H9 (cell line): ENCODE measurements at regions not wholly inside any gene's neighbourhood (a gene's known extent, or its start where the extent isn't known, plus 50 kb on each side); places are given as distances from the start of the nearest gene placed in this dataset.

Experiments
- DNase-seq: peaks from one replicate; pipeline ENCODE4 v3.0.0-alpha.2; 2017
- H2AFZ ChIP-seq: one replicate; pipeline ENCODE4 v1.6.1; 2013; ENCODE audit warnings: mild to moderate bottlenecking, low read length, control low read depth, moderate library complexity
- H2AK5ac ChIP-seq: 2 replicates; pipeline ENCODE4 v1.6.1; 2013; ENCODE audit warnings: low read length, control low read depth, mixed read lengths; ENCODE audit not compliant: insufficient read length
- H2BK120ac ChIP-seq: one replicate; pipeline ENCODE4 v1.6.1; 2013; ENCODE audit warnings: low read depth, mild to moderate bottlenecking, low read length, control low read depth, inconsistent platforms; ENCODE audit not compliant: poor library complexity, severe bottlenecking
- H2BK12ac ChIP-seq: 2 replicates; pipeline ENCODE4 v1.6.1; 2013; ENCODE audit warnings: low read length, control low read depth, mixed read lengths, low read depth; ENCODE audit not compliant: insufficient read length
- H2BK15ac ChIP-seq: 2 replicates; pipeline ENCODE4 v1.6.1; 2013; ENCODE audit warnings: low read depth, low read length, control low read depth
- H2BK20ac ChIP-seq: one replicate; pipeline ENCODE4 v1.6.1; 2013; ENCODE audit warnings: low read depth, mild to moderate bottlenecking, low read length, control low read depth, inconsistent platforms; ENCODE audit not compliant: poor library complexity, severe bottlenecking
- H2BK5ac ChIP-seq: 2 replicates; pipeline ENCODE4 v1.6.1; 2013; ENCODE audit warnings: low read length, control low read depth, mixed read lengths; ENCODE audit not compliant: insufficient read length
- H3K14ac ChIP-seq: 2 replicates; pipeline ENCODE4 v1.6.1; 2013; ENCODE audit warnings: low read length, control low read depth; ENCODE audit not compliant: insufficient read depth
- H3K18ac ChIP-seq: 2 replicates; pipeline ENCODE4 v1.6.1; 2013; ENCODE audit warnings: low read depth, mild to moderate bottlenecking, mixed read lengths, low read length, control low read depth; ENCODE audit not compliant: insufficient read length
- H3K23ac ChIP-seq: 2 replicates; pipeline ENCODE4 v1.6.1; 2013; ENCODE audit warnings: low read length, control low read depth, mixed read lengths, low read depth; ENCODE audit not compliant: insufficient read length
- H3K23me2 ChIP-seq: 2 replicates; pipeline ENCODE4 v1.6.1; 2013; ENCODE audit warnings: low read depth, mild to moderate bottlenecking, mixed read lengths, low read length, control low read depth; ENCODE audit not compliant: insufficient read length, poor library complexity, severe bottlenecking
- H3K27ac ChIP-seq: 2 replicates; pipeline ENCODE4 v1.5.1; 2013; ENCODE audit warnings: low read length, control low read depth, mixed read lengths, low read depth; ENCODE audit not compliant: insufficient read length
- H3K27me3 ChIP-seq: 2 replicates; pipeline ENCODE4 v1.6.1; 2013; ENCODE audit warnings: low read length, control low read depth, inconsistent platforms; ENCODE audit not compliant: insufficient read depth
- H3K4ac ChIP-seq: 2 replicates; pipeline ENCODE4 v1.6.1; 2013; ENCODE audit warnings: low read depth, mild to moderate bottlenecking, control low read depth, inconsistent platforms, low read length, moderate library complexity
- H3K4me1 ChIP-seq: 2 replicates; pipeline ENCODE4 v1.6.1; 2013; ENCODE audit warnings: low read length, control low read depth, inconsistent platforms; ENCODE audit not compliant: insufficient read depth
- H3K4me2 ChIP-seq: 2 replicates; pipeline ENCODE4 v1.6.1; 2013; ENCODE audit warnings: low read length, control low read depth, mixed read lengths; ENCODE audit not compliant: insufficient read length, insufficient read depth
- H3K56ac ChIP-seq: 2 replicates; pipeline ENCODE4 v1.6.1; 2013; ENCODE audit warnings: low read depth, mild to moderate bottlenecking, mixed read lengths, low read length, control low read depth; ENCODE audit not compliant: insufficient read length
- H3K79me1 ChIP-seq: 2 replicates; pipeline ENCODE4 v1.6.1; 2013; ENCODE audit warnings: low read depth, mild to moderate bottlenecking, moderate library complexity, low read length, control low read depth, inconsistent platforms; ENCODE audit not compliant: insufficient read depth, poor library complexity, severe bottlenecking
- H3K79me2 ChIP-seq: 2 replicates; pipeline ENCODE4 v1.6.1; 2013; ENCODE audit warnings: low read length, control low read depth, inconsistent platforms; ENCODE audit not compliant: insufficient read depth
- H3K9ac ChIP-seq: 2 replicates; pipeline ENCODE4 v1.6.1; 2013; ENCODE audit warnings: low read length, control low read depth, mixed read lengths; ENCODE audit not compliant: insufficient read length; ENCODE audit errors: extremely low read depth
- H3K9me3 ChIP-seq: one replicate; pipeline ENCODE4 v1.6.1; 2013; ENCODE audit warnings: low read depth, low read length, inconsistent platforms; ENCODE audit not compliant: control insufficient read depth
- H3T11ph ChIP-seq: one replicate; pipeline ENCODE4 v1.6.1; 2013; ENCODE audit warnings: mild to moderate bottlenecking, low read length, control low read depth, inconsistent platforms
- H4K20me1 ChIP-seq: one replicate; pipeline ENCODE4 v1.6.1; 2013; ENCODE audit not compliant: control insufficient read depth, insufficient read length, insufficient read depth
- H4K5ac ChIP-seq: 2 replicates; pipeline ENCODE4 v1.6.1; 2013; ENCODE audit warnings: low read depth, mild to moderate bottlenecking, mixed read lengths, low read length, control low read depth; ENCODE audit not compliant: insufficient read length
- H4K8ac ChIP-seq: replicated peaks from 2 replicates; pipeline ENCODE4 v1.6.1; 2013; ENCODE audit warnings: low read length, control low read depth, mixed read lengths, low read depth; ENCODE audit not compliant: insufficient read length
- H4K91ac ChIP-seq: 2 replicates; pipeline ENCODE4 v1.6.1; 2013; ENCODE audit warnings: low read depth, mild to moderate bottlenecking, moderate library complexity, mixed read lengths, low read length, control low read depth; ENCODE audit not compliant: insufficient read length
- H3K27ac Mint-ChIP-seq, 3 experiments: 2 replicates in 2 of 3; 3 replicates in 1 of 3; pipeline ENCODE4 v1.8.0; 2020 to 2021; ENCODE audit warnings: mixed read lengths in 3 of 3, mild to moderate bottlenecking in 1 of 3, moderate library complexity in 1 of 3
- H3K27me3 Mint-ChIP-seq: 2 replicates; pipeline ENCODE4 v1.8.0; 2021; ENCODE audit warnings: low read depth, mild to moderate bottlenecking, moderate library complexity, mixed read lengths
- H3K36me3 Mint-ChIP-seq, 3 experiments: 2 replicates in 2 of 3; 3 replicates in 1 of 3; pipeline ENCODE4 v1.8.0; 2020 to 2021; ENCODE audit warnings: low read depth in 3 of 3, mixed read lengths in 3 of 3; ENCODE audit not compliant: insufficient read depth in 1 of 3
- H3K4me1 Mint-ChIP-seq, 2 experiments: 2 replicates each; pipeline ENCODE4 v1.8.0; 2020; ENCODE audit warnings: mixed read lengths in 2 of 2
- H3K4me3 Mint-ChIP-seq, 2 experiments: 2 replicates in 1 of 2; 3 replicates in 1 of 2; pipeline ENCODE4 v1.8.0; 2020 to 2021; ENCODE audit warnings: mild to moderate bottlenecking in 2 of 2, mixed read lengths in 2 of 2, moderate library complexity in 1 of 2
- H3K9me3 Mint-ChIP-seq, 2 experiments: 2 replicates in 1 of 2; 3 replicates in 1 of 2; pipeline ENCODE4 v1.8.0; 2020; ENCODE audit warnings: mild to moderate bottlenecking in 2 of 2, mixed read lengths in 2 of 2, moderate library complexity in 1 of 2
- WGBS: extraction: QIAGEN DNeasy Blood & Tissue Kit; methylation state at CpG from one replicate; pipeline ENCODE4 v1.1.7; 2013; ENCODE audit warnings: missing lambda C conversion rate, low lambda C conversion rate, mixed read lengths; ENCODE audit not compliant: insufficient read length; ENCODE audit errors: extremely low coverage; 5-methylcytosine and 5-hydroxymethylcytosine counted together
- TF ChIP-seq, protein P1 (sequence below): fragments of 200-600 bp; sonication (generic); conservative IDR thresholded peaks from 3 replicates; pipeline ENCODE4 v1.8.0; 2021; ENCODE audit warnings: antibody characterized with exemption, mild to moderate bottlenecking

DNA sequence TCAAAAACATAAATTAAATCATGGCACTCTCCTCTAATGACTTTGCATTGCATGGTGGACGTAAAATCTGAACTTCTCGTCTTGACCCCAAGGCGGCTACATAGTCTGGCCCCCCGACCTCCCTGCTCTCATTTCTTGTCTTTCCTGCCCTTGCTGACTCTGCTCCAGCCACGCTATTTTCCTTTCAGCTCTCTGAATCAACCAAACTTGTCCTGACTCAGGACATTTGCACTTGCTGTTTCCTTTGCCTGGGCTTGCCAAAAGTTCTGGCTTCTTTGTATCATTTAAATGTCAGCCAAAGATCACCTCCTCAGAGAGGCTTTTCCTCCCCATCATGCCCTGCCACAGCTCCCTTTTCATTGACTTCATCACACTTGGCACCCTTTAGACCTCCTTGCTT lies 107.7 kb upstream of the NFE2L3 start:
- Mint-ChIP-seq H3K4me1 (peaks cover 6 to 11% of the 10 kb centered on the region in 2 experiments), H3K27ac (no peak overlapping the region), H3K9me3 (no peaks in the 10 kb centered on the region; a peak in 1 of 5 replicates), H3K27me3 (no peaks in the 10 kb centered on the region; the same call in 1 of the 2 replicates), H3K36me3 (no peaks in the 10 kb centered on the region; a peak in 1 of 7 replicates), H3K4me3 (no peak overlapping the region)
- Histone ChIP-seq H2BK15ac (no peak overlapping the region), H3K9ac (no peak overlapping the region), H3K4ac (no peak overlapping the region), H3K23me2 (no peaks in the 10 kb centered on the region), H2BK5ac (no peak overlapping the region), H3T11ph (no peak overlapping the region), H4K20me1 (no peaks in the 10 kb centered on the region), H3K27me3 (no peaks in the 10 kb centered on the region), H2BK12ac (no peak overlapping the region), H3K56ac (no peak overlapping the region), H3K79me2 (no peaks in the 10 kb centered on the region), H3K4me2 (no peak overlapping the region), H3K23ac (no peak overlapping the region), H2BK20ac (no peak overlapping the region), H3K4me1 (no peaks in the 10 kb centered on the region), H2AK5ac (no peak overlapping the region), H4K91ac (no peak overlapping the region), H3K14ac (no peak overlapping the region), H3K27ac (no peak overlapping the region), H3K18ac (no peak overlapping the region), H2AFZ (no peak overlapping the region), H4K8ac (no peak overlapping the region), H2BK120ac (no peak overlapping the region), H3K9me3 (no peaks in the 10 kb centered on the region), H4K5ac (no peak overlapping the region), H3K79me1 (no peaks in the 10 kb centered on the region)
- WGBS, result no CpG with 5 or more reads among the region's 5 CpGs
- no peak for DNase-seq
- TF ChIP-seq, protein P1, sequence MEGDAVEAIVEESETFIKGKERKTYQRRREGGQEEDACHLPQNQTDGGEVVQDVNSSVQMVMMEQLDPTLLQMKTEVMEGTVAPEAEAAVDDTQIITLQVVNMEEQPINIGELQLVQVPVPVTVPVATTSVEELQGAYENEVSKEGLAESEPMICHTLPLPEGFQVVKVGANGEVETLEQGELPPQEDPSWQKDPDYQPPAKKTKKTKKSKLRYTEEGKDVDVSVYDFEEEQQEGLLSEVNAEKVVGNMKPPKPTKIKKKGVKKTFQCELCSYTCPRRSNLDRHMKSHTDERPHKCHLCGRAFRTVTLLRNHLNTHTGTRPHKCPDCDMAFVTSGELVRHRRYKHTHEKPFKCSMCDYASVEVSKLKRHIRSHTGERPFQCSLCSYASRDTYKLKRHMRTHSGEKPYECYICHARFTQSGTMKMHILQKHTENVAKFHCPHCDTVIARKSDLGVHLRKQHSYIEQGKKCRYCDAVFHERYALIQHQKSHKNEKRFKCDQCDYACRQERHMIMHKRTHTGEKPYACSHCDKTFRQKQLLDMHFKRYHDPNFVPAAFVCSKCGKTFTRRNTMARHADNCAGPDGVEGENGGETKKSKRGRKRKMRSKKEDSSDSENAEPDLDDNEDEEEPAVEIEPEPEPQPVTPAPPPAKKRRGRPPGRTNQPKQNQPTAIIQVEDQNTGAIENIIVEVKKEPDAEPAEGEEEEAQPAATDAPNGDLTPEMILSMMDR, result no peak
